GM18873 (cell line): ENCODE measurements at regions not wholly inside any gene's neighbourhood (a gene's known extent, or its start where the extent isn't known, plus 50 kb on each side); places are given as distances from the start of the nearest gene placed in this dataset.

ENCODE experiments used
- ATAC-seq: cut with Tn5 transposase; IDR thresholded peaks from one replicate; pipeline ENCODE4 v1.9.1; 2021; ENCODE audit warnings: mild to moderate bottlenecking, moderate library complexity, moderate number of reproducible peaks; ENCODE audit not compliant: unreplicated experiment, low FRiP score

GRCh38 chrX:117274965-117275364 lies 812.2 kb upstream of the CT83 start:
- no peak for ATAC-seq
